Spleen (tissue), 11 donors: ENCODE measurements at regions not wholly inside any gene's neighbourhood (a gene's known extent, or its start where the extent isn't known, plus 50 kb on each side); places are given as distances from the start of the nearest gene placed in this dataset.

ENCODE experiments used
- DNase-seq: peaks from one replicate; pipeline ENCODE4 v3.0.0-alpha.2; 2020
- H3K27ac ChIP-seq, 8 donors: fragments of 200-600 bp; sonication (generic) in 7 of 8; 1 replicate in 4 of 8; 2 replicates in 4 of 8; pipeline versions ENCODE4 v1.5.0 to v1.8.0; 2016 to 2021; ENCODE audit warnings: inconsistent platforms in 4 of 8, mild to moderate bottlenecking in 4 of 8, moderate library complexity in 1 of 8
- H3K27me3 ChIP-seq, 7 donors: fragments of 200-600 bp; sonication (generic) in 6 of 7; replicated peaks in 1 of 7; 1 replicate in 4 of 7; 2 replicates in 3 of 7; pipeline versions ENCODE4 v1.5.0 to v1.8.0; 2016 to 2021; ENCODE audit warnings: inconsistent platforms in 3 of 7, mild to moderate bottlenecking in 1 of 7
- H3K36me3 ChIP-seq, 6 donors: fragments of 200-600 bp; sonication (generic) in 5 of 6; 1 replicate in 4 of 6; 2 replicates in 2 of 6; pipeline versions ENCODE4 v1.5.0 to v1.8.0; 2016 to 2021; ENCODE audit warnings: inconsistent platforms in 2 of 6
- H3K4me1 ChIP-seq, 6 donors: fragments of 200-600 bp; sonication (generic) in 5 of 6; 1 replicate in 3 of 6; 2 replicates in 3 of 6; pipeline versions ENCODE4 v1.5.0 to v1.8.0; 2016 to 2021; ENCODE audit warnings: inconsistent platforms in 3 of 6
- H3K4me3 ChIP-seq, 8 donors: fragments of 200-600 bp; sonication (generic) in 7 of 8; 1 replicate in 4 of 8; 2 replicates in 4 of 8; pipeline versions ENCODE4 v1.5.0 to v1.8.0; 2016 to 2021; ENCODE audit warnings: inconsistent platforms in 4 of 8, mild to moderate bottlenecking in 4 of 8, moderate library complexity in 2 of 8
- H3K9me3 ChIP-seq, 8 donors: fragments of 200-600 bp; sonication (generic) in 7 of 8; 1 replicate in 4 of 8; 2 replicates in 4 of 8; pipeline versions ENCODE4 v1.5.0 to v1.8.0; 2016 to 2021; ENCODE audit warnings: inconsistent platforms in 4 of 8
- CTCF ChIP-seq, 11 experiments: fragments of 200-600 bp in 7 of 11; fragments of 450-650 bp in 4 of 11; sonication (generic) in 4 of 11; IDR thresholded peaks in 8 of 11; conservative IDR thresholded peaks in 3 of 11; 1 replicate in 7 of 11; 2 replicates in 4 of 11; pipeline versions ENCODE4 v1.4.0 to v1.8.0; 2016 to 2021; ENCODE audit warnings: antibody characterized with exemption in 11 of 11, inconsistent platforms in 4 of 11, mild to moderate bottlenecking in 1 of 11
- POLR2A ChIP-seq, 3 donors: fragments of 450-650 bp; IDR thresholded peaks; one replicate each; pipeline ENCODE4 v1.5.1; 2017; ENCODE audit warnings: antibody characterized with exemption in 3 of 3, mild to moderate bottlenecking in 1 of 3
- POLR2AphosphoS5 ChIP-seq, 3 donors: sonication (generic); formaldehyde crosslinking; IDR thresholded peaks; one replicate each; pipeline ENCODE4 v1.5.1; 2017; ENCODE audit warnings: antibody characterized with exemption in 3 of 3
- WGBS, 5 donors: extraction: QIAGEN DNeasy Blood & Tissue Kit in 3 of 5; methylation state at CpG; one replicate each; pipeline versions ENCODE4 v1.1.5 to v1.1.7; 2013 to 2018; 5-methylcytosine and 5-hydroxymethylcytosine counted together
- intact Hi-C: fragments of 100-400 bp; cut with DNase I; formaldehyde crosslinking; loops from one replicate; pipeline ENCODE4 v1.15.0; 2023; ENCODE audit warnings: low total_unique reads
- donor health status: healthy with polysubstance abuse.
- donor health status: DM: no; HTN: no; CAD: no; lungs with moderate emphysema.
- donor health status: DM: no; HTN: no; CAD: no.
- donor health status: Bipolar disorder and iron deficiency.
- donor health status: healthy.
- donor health status: DM: no; HTN: no; CAD: no.
- donor health status: DM: yes; HTN: yes; CAD: no.

GRCh38 chr6:40903456-40903855 lies 135.6 kb downstream of the UNC5CL start:
- no peak overlapping the region for H3K4me3 ChIP-seq
- peaks cover 0 to 12% (median 0%) of the 10 kb centered on the region in 6 donors for H3K4me1 ChIP-seq
- H3K27me3 ChIP-seq: no peaks in the 10 kb centered on the region
- 67 to 86% (median 80%) methylated on average over 1 of the region's 1 CpG for WGBS, 5 donors
- no peak for DNase-seq
- no peaks in the 10 kb centered on the region for H3K36me3 ChIP-seq
- TF ChIP-seq POLR2AphosphoS5 (IDR thresholded peaks at IDR 0.05) (no peak), POLR2A (IDR thresholded peaks at IDR 0.05) (no peak), CTCF (IDR thresholded peaks at IDR 0.05 in 8 of 11, conservative IDR thresholded peaks at IDR 0.05 in 3 of 11) (no peak)
- no peak overlapping the region for H3K27ac ChIP-seq
- no peaks in the 10 kb centered on the region for H3K9me3 ChIP-seq
- intact Hi-C loops: no loop called here

- H3K4me1 ChIP-seq: peaks cover 0 to under 1% (median 0%) of the 10 kb centered on the region in 6 donors
- DNase-seq: no peak
- TF ChIP-seq POLR2A (IDR thresholded peaks at IDR 0.05): no peak
- no peak for TF ChIP-seq POLR2AphosphoS5 (IDR thresholded peaks at IDR 0.05)
- TF ChIP-seq CTCF (IDR thresholded peaks at IDR 0.05 in 8 of 11, conservative IDR thresholded peaks at IDR 0.05 in 3 of 11): no peak
- no peak overlapping the region for H3K27ac ChIP-seq
- no peaks in the 10 kb centered on the region for H3K9me3 ChIP-seq
- no peak overlapping the region for H3K4me3 ChIP-seq
- H3K27me3 ChIP-seq: no peaks in the 10 kb centered on the region
- WGBS, 5 donors: 62 to 90% (median 86%) methylated on average over 1 of the region's 1 CpG
- intact Hi-C loops: no loop called here
- H3K36me3 ChIP-seq: no peaks in the 10 kb centered on the region
Observed at GRCh38 chr6:40901322-40902055, 137.5 kb downstream of the UNC5CL start.

- Histone ChIP-seq H3K4me1 (no peaks in the 10 kb centered on the region), H3K36me3 (no peaks in the 10 kb centered on the region), H3K27me3 (no peaks in the 10 kb centered on the region), H3K27ac (no peak overlapping the region), H3K4me3 (no peak overlapping the region), H3K9me3 (no peaks in the 10 kb centered on the region)
- 66 to 87% (median 77%) methylated on average over 5 of the region's 5 CpGs for WGBS, 5 donors
- TF ChIP-seq POLR2A (IDR thresholded peaks at IDR 0.05) (no peak), CTCF (IDR thresholded peaks at IDR 0.05 in 8 of 11, conservative IDR thresholded peaks at IDR 0.05 in 3 of 11) (no peak), POLR2AphosphoS5 (IDR thresholded peaks at IDR 0.05) (no peak)
- intact Hi-C loops: no loop called here
- DNase-seq: no peak
Observed at GRCh38 chr6:40900791-40901190, 138.2 kb downstream of the UNC5CL start.

- intact Hi-C loops: no loop called here
- DNase-seq: no peak
- no peak overlapping the region for H3K27ac ChIP-seq
- H3K4me3 ChIP-seq: no peak overlapping the region
- H3K36me3 ChIP-seq: no peaks in the 10 kb centered on the region
- H3K27me3 ChIP-seq: no peaks in the 10 kb centered on the region
- no peak for TF ChIP-seq CTCF (IDR thresholded peaks at IDR 0.05 in 8 of 11, conservative IDR thresholded peaks at IDR 0.05 in 3 of 11)
- no peak for TF ChIP-seq POLR2A (IDR thresholded peaks at IDR 0.05)
- no peak for TF ChIP-seq POLR2AphosphoS5 (IDR thresholded peaks at IDR 0.05)
- WGBS, 5 donors: 72 to 84% (median 79%) methylated on average over 7 of the region's 7 CpGs
- H3K4me1 ChIP-seq: peaks cover 0 to 3% (median 0%) of the 10 kb centered on the region in 6 donors
- no peaks in the 10 kb centered on the region for H3K9me3 ChIP-seq
Observed at GRCh38 chr6:40899684-40900155, 139.3 kb downstream of the UNC5CL start.
